ENCODE measurements at regions not wholly inside any gene's neighbourhood (a gene's known extent, or its start where the extent isn't known, plus 50 kb on each side); places are given as distances from the start of the nearest gene placed in this dataset.

GRCh38 chr3:187931770-187932278, 186.6 kb upstream of the BCL6 start:
- H3K9me3 ChIP-seq = no peaks in the 10 kb centered on the region
- no peak for ATAC-seq
- no peak overlapping the region for H3K4me3 ChIP-seq
- no peaks in the 10 kb centered on the region for H3K36me3 ChIP-seq
- H3K27me3 ChIP-seq = no peaks in the 10 kb centered on the region
- H3K4me1 ChIP-seq = peaks cover 0 to 6% of the 10 kb centered on the region in 2 donors
- no peak for TF ChIP-seq CTCF (IDR thresholded peaks at IDR 0.05)
- intact Hi-C loops (cut with DNase I) = no loop called here
- no peak for DNase-seq
- H3K27ac ChIP-seq = no peak overlapping the region

- intact Hi-C loops (cut with DNase I) = no loop called here
- H3K36me3 ChIP-seq = no peaks in the 10 kb centered on the region
- H3K9me3 ChIP-seq = no peaks in the 10 kb centered on the region
- peaks cover 0 to 6% of the 10 kb centered on the region in 2 donors for H3K4me1 ChIP-seq
- no peak for TF ChIP-seq CTCF (IDR thresholded peaks at IDR 0.05)
- no peaks in the 10 kb centered on the region for H3K27me3 ChIP-seq
- ATAC-seq = no peak
- no peak overlapping the region for H3K4me3 ChIP-seq
- DNase-seq = no peak
- H3K27ac ChIP-seq = no peak overlapping the region
Measured at GRCh38 chr3:187932530-187932929, 187.3 kb upstream of the BCL6 start.

GRCh38 chr3:187935623-187936156, 190.4 kb upstream of the BCL6 start:
- no peaks in the 10 kb centered on the region for H3K36me3 ChIP-seq
- no peak overlapping the region for H3K27ac ChIP-seq
- no peak for TF ChIP-seq CTCF (IDR thresholded peaks at IDR 0.05)
- peaks cover 0 to 6% of the 10 kb centered on the region in 2 donors for H3K4me1 ChIP-seq
- H3K27me3 ChIP-seq = no peaks in the 10 kb centered on the region
- intact Hi-C loops (cut with DNase I) = no loop called here
- ATAC-seq (peak; percentile 58), DNase-seq (no peak)
- H3K9me3 ChIP-seq = no peaks in the 10 kb centered on the region
- no peak overlapping the region for H3K4me3 ChIP-seq

GRCh38 chr3:187936676-187937075, 191.4 kb upstream of the BCL6 start:
- no peak for TF ChIP-seq CTCF (IDR thresholded peaks at IDR 0.05)
- Histone ChIP-seq H3K4me3 (no peak overlapping the region), H3K27me3 (no peaks in the 10 kb centered on the region), H3K9me3 (no peaks in the 10 kb centered on the region), H3K27ac (no peak overlapping the region), H3K36me3 (no peaks in the 10 kb centered on the region), H3K4me1 (peaks cover 0 to 6% of the 10 kb centered on the region in 2 donors)
- ATAC-seq = no peak
- DNase-seq = no peak
- intact Hi-C loops (cut with DNase I) = no loop called here

- peaks cover 0 to 14% of the 10 kb centered on the region in 2 donors for H3K4me1 ChIP-seq
- intact Hi-C loops (cut with DNase I) = no loop called here
- DNase-seq (no peak), ATAC-seq (no peak)
- no peak overlapping the region for H3K27ac ChIP-seq
- no peaks in the 10 kb centered on the region for H3K27me3 ChIP-seq
- H3K36me3 ChIP-seq = no peaks in the 10 kb centered on the region
- H3K4me3 ChIP-seq = no peak overlapping the region
- no peaks in the 10 kb centered on the region for H3K9me3 ChIP-seq
- no peak for TF ChIP-seq CTCF (IDR thresholded peaks at IDR 0.05)
Measured at GRCh38 chr3:187939891-187940290, 194.6 kb upstream of the BCL6 start.
